HG03064 (cell line): ENCODE measurements at regions not wholly inside any gene's neighbourhood (a gene's known extent, or its start where the extent isn't known, plus 50 kb on each side); places are given as distances from the start of the nearest gene placed in this dataset.
"Not testable (repeated sequence)": the region's sequence is repeated elsewhere in the genome, so short reads cannot be mapped to it uniquely, and the experiment has no call there.

Experiments used
- ATAC-seq: cut with Tn5 transposase; IDR thresholded peaks from one replicate; pipeline ENCODE4 v1.9.1; 2021; ENCODE audit warnings: low read depth; ENCODE audit not compliant: unreplicated experiment

DNA sequence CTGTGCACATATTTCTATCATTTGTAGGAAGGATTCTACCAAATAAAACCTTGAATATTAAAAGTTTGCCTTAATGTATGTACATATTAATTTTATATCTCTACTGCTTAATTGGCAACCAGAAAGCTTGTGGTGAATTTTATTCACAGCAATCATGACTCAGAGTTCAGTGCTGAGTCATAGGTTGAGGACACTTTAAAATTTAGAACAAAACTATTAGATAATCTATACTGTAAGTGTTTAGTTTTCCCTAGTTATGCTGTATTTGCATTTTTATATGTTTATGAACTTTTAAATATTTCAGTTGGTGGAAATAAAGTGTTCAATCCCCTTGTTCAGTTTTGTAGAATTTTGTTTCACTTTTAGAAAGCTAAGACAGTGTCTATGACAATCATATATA, 841.5 kb downstream of the KCNT2 start:
- no peak for ATAC-seq

- ATAC-seq = no peak
Measured at GRCh38 chr1:195765099-195765498, 843.1 kb downstream of the KCNT2 start.

- no peak for ATAC-seq
Measured at GRCh38 chr1:195763907-195764374, 844.3 kb downstream of the KCNT2 start.

DNA sequence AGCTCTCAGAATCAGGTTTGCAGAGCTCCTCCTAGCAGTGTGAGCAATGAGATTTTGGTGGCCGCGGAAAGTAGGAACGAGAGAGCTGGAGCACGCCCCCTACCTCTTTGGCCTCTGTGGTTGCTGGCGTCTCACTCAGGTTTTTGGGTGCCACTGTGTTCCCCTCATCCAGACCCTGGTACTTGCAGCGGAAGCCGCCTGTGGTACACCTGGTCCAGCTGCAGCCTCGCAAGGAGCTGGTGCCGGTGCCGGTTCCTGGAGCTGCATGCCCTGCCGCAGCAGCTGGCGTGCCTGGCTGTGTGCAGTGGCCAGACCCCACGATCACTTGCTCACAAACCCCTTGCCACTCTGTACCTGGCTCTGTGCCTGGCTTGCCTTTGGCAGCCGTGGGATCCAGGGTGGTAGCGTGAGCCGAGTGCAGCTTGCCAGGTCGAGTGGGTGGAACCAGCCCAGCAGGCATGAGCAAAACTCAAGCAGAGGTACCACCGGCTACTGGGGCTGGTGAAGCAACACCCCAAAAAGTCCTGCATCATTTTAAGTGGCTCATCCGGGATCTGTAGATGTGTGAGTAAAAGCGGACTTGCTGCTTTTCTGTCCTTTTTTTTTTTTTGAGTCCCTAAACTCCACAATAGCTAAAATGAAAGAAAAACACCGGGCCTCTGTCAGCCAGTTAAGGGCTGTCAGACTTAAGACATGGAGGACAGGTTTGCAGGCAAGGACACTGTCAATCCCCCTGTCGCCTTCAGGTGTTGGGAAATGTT, 844.9 kb downstream of the KCNT2 start:
- ATAC-seq = no peak

- no peak for ATAC-seq
Measured at GRCh38 chr1:195761104-195761503, 847.1 kb downstream of the KCNT2 start.

DNA sequence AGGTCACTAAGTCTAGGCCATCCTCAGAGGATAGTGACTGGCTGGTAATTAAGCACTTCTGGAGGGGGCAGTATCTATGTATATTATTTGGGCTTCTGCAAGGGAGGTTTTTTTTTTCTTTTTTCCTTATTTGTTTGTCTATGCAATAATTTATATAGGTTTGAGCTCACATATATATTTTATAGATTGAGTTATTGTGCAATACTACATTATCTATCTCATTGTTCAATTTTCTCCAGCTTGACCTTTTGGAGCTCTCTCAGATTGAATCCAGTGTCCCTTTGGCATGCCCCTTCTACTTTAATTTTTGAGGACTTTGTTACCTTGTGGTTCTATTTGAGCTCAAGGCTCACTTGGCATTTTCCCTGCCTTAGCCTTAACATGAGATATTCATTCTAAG, 852.1 kb downstream of the KCNT2 start:
- ATAC-seq = no peak

GRCh38 chr1:195754874-195755273, 853.4 kb downstream of the KCNT2 start:
- no peak for ATAC-seq

DNA sequence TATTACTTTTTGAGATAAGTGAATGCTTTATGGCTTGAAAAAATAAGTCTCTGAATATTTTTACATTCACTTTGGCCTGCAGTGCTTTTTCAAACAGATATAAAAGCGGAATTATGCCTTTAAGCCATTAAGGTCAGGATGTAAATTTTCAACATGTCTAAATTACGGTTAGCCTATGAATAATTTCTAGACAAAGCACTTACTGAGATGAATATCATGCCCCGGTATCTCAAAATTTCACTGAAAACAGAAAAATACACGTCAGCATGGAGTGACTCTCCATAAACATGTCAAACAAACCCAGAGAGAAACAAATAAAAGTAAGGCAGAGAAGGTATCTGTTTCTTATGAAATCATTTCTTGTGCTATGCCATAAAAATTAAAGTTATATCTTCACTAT, 853.9 kb downstream of the KCNT2 start:
- no peak for ATAC-seq

DNA sequence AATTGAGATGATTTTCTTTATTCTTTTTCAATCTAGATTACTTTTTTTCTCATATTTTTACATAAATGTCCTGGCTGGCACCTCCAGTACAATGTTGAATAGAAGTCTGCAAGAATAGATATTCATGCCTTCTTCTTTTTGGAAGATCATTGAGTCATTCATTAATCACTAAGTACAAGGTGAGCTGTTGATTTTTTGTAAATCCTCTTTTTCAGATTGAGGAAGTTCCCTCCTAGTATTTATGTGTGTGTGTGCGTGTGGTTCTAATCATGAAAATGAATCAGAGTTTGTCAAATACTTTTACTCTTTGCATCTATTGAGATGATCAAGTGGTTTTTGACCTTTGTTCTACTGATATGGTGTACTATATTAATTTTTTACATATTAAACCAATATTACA, 859.3 kb downstream of the KCNT2 start:
- no peak for ATAC-seq

DNA sequence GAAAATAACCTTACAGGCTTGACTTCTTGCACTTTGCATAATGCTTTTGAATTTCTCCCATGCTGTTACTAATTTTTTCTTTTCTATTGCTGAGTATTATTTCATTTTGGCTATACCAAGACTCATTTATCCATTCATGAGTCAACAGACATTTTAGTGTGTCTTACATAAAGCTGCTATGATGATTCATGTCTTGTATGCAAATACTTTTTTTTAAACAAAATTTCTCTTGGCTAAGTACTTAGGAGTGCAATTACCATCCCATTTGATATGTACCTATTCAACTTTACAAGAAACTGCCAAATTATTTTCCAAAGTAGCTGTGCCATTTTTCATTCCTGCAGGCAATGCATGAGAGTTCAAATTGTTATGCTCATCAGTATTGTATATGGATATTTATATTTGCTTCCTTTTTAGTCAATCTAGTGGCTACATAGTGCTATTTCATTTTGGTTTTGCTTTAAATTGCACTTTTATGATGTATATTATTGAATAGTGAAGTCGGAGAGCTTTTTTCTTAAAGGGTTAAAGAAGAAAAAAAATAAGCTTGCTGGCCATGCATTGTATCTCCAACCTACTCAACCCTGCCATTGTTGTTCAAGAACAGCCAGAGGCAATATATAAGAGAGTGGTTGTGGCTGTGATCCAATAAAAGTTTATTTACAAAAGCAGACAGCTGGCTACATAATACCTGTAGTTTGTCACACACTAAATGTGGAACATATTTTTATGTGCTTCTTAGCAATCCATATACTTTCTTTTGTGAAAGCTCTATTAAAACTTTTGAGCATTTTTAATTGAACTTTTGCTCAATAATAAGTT, 862.8 kb downstream of the KCNT2 start:
- ATAC-seq = no peak

DNA sequence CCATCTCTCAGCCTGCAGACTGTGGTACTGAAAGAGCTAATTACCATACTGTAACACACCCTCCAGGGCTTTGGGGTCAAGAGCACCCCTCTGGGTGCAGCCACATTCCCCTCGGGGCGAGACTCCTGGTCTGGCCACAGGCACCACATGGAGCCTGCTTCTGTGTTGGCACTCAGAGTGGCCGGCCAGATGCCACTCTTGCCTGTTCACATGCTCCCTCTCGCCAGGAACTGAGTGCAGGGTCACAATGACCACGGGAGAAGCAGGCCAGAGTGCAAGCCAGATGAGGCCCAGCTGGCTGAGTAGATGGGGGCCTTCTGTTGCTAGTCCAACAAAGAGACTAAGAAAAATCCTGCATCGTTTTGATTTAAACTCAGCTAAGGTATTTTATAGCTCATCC, 864.0 kb downstream of the KCNT2 start:
- ATAC-seq = no peak

GRCh38 chr1:195740862-195741261, 867.4 kb downstream of the KCNT2 start:
- ATAC-seq = no peak

- no peak for ATAC-seq
Measured at GRCh38 chr1:195738966-195739650, 869.1 kb downstream of the KCNT2 start.

GRCh38 chr1:195735140-195735539, 873.1 kb downstream of the KCNT2 start:
- no peak for ATAC-seq

GRCh38 chr1:195733826-195734225, 874.4 kb downstream of the KCNT2 start:
- no peak for ATAC-seq

DNA sequence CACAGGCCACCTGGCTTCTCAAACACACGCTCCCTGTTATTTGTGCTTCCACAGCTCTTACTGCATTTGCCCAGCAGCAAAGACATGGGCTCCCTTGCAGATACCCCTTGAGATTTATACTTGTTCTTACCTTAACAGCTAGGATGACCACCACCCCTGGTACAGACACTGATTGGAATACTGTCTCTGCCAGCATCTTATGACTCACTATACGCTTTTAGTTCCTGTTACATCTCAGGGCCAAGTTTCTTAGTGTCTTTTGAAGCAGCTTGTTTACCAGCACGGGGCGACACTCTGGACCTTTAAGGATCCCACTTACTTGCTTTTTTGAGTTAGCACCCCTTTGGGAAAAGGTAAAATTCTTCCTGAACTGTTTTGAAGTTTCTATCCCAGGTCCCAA, 874.8 kb downstream of the KCNT2 start:
- no peak for ATAC-seq

DNA sequence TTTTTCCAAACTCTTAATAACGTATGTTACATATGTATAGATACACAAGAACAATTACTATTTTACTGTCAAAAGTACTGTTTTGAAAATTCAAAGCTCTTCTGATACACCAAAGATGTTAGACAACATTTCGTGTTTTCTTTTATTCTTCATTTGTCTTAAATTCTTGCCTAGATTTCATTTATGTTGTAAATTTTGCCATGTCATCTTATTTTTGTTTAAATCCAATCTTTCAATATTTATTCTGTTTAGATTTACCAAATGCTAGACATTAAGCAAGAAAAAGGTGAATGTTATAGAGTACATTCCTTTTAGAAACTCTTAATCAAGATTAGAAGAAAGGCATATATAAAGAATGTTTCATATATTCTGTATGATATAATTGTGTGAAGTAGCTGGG, 876.9 kb downstream of the KCNT2 start:
- ATAC-seq = no peak

DNA sequence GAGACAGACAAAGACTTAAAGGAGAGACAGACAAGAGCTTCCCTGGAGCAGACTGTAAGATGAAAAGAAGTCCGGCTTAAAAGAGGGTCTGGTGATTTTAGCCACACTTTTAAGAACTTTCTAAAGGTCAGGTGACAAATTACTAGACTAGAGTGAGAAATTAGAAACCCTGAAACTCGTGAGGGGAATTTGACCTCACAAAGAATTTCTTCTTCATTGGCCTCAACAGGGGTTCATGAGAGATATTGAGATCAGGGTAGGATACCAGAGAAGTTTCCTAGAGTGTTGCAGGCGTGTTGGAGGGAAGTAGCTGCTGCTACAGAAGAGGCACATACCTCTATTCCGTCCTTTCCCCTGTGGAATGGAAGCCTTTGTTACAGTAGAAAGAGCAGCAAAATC, 884.4 kb downstream of the KCNT2 start:
- no peak for ATAC-seq

DNA sequence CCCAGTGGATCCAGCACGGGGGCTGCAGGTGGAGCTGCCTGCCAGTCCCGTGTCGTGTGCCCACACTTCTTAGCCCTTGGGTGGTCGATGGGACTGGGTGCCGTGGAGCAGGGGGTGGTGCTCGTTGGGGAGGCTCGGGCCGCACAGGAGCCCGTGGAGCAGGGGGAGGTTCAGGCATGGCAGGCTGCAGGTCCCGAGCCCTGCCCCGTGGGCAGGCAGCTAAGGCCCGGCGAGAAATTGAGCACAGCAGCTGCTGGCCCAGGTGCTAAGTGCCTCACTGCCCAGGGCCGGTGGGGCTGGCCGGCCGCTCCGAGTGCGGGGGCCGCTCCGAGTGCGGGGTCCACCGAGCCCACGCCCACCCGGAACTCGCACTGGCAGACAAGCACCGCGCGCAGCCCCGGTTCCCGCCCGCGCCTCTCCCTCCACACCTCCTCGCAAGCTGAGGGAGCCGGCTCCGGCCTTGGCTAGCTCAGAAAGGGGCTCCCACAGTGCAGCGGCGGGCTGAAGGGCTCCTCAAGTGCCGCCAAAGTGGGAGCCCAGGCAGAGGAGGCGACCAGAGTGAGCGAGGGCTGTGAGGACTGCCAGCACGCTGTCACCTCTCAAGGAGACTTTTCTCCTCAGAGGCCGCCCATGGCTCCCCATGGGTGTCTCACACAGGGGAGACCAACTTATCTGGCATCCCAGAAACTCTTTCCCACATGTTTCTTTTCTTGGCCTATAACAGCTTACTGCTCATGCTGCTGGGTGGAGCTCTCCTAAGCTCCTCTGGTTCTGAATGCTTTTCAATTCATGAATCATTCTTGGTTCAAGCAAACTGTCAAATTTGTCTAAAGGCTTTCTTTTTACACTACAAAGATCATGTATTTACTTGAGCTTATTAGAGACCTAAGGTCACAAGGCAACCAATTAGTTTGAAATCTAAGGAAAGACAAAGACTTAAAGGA, 885.1 kb downstream of the KCNT2 start:
- not testable (repeated sequence) for ATAC-seq

- ATAC-seq = not testable (repeated sequence)
Measured at GRCh38 chr1:195722146-195722545, 886.1 kb downstream of the KCNT2 start.
